Activated CD8-positive, alpha-beta memory T cell treated with anti-CD3 and anti-CD28 coated beads for 36 hours (primary cell): ENCODE measurements at regions not wholly inside any gene's neighbourhood (a gene's known extent, or its start where the extent isn't known, plus 50 kb on each side); places are given as distances from the start of the nearest gene placed in this dataset.

ENCODE experiments used
- CTCF ChIA-PET: fragments of 350-600 bp; sonication (Branson Sonifier 250); formaldehyde crosslinking; loops from one replicate; lab custom pipeline; 2021; ENCODE audit warnings: antibody characterized with exemption; lab: Charles Lee
- POLR2A ChIA-PET: fragments of 350-600 bp; sonication (Branson Sonifier 250); formaldehyde crosslinking; loops from one replicate; lab custom pipeline; 2021; ENCODE audit warnings: antibody characterized with exemption; lab: Charles Lee

- ChIA-PET POLR2A (no interaction called here), CTCF (no interaction called here)
Observed at GRCh38 chr14:46788994-46789393, 137.4 kb upstream of the RPL10L start.

- ChIA-PET POLR2A (no interaction called here), CTCF (no interaction called here)
Observed at GRCh38 chr14:46782281-46782680, 130.7 kb upstream of the RPL10L start.

GRCh38 chr14:46769292-46769691, 117.7 kb upstream of the RPL10L start:
- ChIA-PET POLR2A (no interaction called here), CTCF (no interaction called here)

- ChIA-PET CTCF (no interaction called here), POLR2A (interaction anchor here (0.6 kb wide), 1 partner anchor 191 kb away, joined by 3 read pairs; no protein-coding TSS in a partner anchor)
Observed at GRCh38 chr14:46747001-46747652, 95.5 kb upstream of the RPL10L start.

- ChIA-PET POLR2A (no interaction called here), CTCF (no interaction called here)
Observed at GRCh38 chr14:46734286-46734685, 82.7 kb upstream of the RPL10L start.

GRCh38 chr14:46717211-46717610, 65.6 kb upstream of the RPL10L start:
- ChIA-PET CTCF (no interaction called here), POLR2A (no interaction called here)
